ENCODE measurements at regions not wholly inside any gene's neighbourhood (a gene's known extent, or its start where the extent isn't known, plus 50 kb on each side); places are given as distances from the start of the nearest gene placed in this dataset.

DNA sequence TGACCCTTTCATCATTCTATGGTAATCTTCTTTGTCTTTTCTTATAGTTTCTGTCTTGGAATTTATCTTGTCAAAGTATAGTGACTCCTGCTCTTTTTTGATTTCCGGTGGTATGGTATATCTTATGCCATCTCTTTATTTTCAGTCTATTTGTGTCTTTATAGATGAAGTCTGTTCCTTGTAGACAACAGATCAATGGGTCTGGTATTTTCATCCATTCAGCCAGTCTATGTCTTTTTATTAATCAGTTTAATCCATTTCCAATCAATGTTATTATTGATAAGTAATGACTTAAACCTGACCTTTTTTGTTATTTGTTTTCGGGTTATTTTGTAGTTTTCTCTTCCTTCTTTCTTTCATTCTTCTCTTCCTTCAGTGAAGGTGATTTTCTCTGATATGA is 495.9 kb upstream of the PCDH9 start:
- TF ChIP-seq CTCF (IDR thresholded peaks at IDR 0.05): no peak
- TF ChIP-seq POLR2A (IDR thresholded peaks at IDR 0.05): no peak
